Lower lobe of right lung (tissue), 2 donors: ENCODE measurements at regions not wholly inside any gene's neighbourhood (a gene's known extent, or its start where the extent isn't known, plus 50 kb on each side); places are given as distances from the start of the nearest gene placed in this dataset.

Experiments
- ATAC-seq, 2 donors: fragments of 200-7000 bp; cut with Tn5 transposase; one replicate each; pipeline ENCODE4 v1.9.1; 2020 to 2022; ENCODE audit warnings: mild to moderate bottlenecking in 2 of 2, moderate library complexity in 2 of 2
- DNase-seq: peaks from one replicate; pipeline ENCODE4 v3.0.0-alpha.2; 2020
- H3K27ac ChIP-seq: fragments of 200-600 bp; one replicate; pipeline ENCODE4 v1.8.0; 2022
- H3K27me3 ChIP-seq: fragments of 200-600 bp; one replicate; pipeline ENCODE4 v1.8.0; 2022; ENCODE audit warnings: low read depth
- H3K36me3 ChIP-seq: fragments of 200-600 bp; one replicate; pipeline ENCODE4 v1.8.0; 2022; ENCODE audit warnings: mild to moderate bottlenecking
- H3K4me1 ChIP-seq: fragments of 200-600 bp; one replicate; pipeline ENCODE4 v1.8.0; 2022
- H3K4me3 ChIP-seq: fragments of 200-600 bp; one replicate; pipeline ENCODE4 v1.8.0; 2022; ENCODE audit warnings: mild to moderate bottlenecking
- H3K9me3 ChIP-seq: fragments of 200-600 bp; one replicate; pipeline ENCODE4 v1.8.0; 2022
- intact Hi-C: fragments of 100-400 bp; cut with DNase I; formaldehyde crosslinking; loops from one replicate; pipeline ENCODE4 v1.11.0; 2022
- TF ChIP-seq, protein P1 (sequence below): fragments of 200-600 bp; IDR thresholded peaks from one replicate; pipeline ENCODE4 v1.8.0; 2022; ENCODE audit warnings: antibody characterized with exemption, mild to moderate bottlenecking
- donor health status: DM: no; HTN: yes; CAD: no; lungs with severe emphysema.

DNA sequence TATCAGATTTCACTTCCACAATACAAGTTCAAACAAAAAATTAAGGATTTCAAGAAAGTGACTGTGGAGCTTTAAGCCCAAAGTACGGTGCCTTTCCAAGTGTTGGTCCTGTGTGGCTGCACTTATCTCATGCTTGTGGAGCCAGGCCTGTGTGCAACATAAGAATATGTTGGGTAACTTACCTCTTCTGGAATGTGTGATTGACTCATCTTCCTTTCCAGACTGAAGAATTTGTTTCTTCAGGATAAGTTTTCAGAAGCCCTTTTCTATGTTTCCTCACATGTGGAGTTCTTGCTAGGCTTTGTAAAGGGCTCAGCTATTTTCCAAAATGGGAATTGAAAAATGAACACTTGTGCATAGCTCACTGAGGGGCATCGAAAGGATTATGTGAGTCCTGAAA lies 485.1 kb upstream of the PAPPA start:
- TF ChIP-seq, protein P1, sequence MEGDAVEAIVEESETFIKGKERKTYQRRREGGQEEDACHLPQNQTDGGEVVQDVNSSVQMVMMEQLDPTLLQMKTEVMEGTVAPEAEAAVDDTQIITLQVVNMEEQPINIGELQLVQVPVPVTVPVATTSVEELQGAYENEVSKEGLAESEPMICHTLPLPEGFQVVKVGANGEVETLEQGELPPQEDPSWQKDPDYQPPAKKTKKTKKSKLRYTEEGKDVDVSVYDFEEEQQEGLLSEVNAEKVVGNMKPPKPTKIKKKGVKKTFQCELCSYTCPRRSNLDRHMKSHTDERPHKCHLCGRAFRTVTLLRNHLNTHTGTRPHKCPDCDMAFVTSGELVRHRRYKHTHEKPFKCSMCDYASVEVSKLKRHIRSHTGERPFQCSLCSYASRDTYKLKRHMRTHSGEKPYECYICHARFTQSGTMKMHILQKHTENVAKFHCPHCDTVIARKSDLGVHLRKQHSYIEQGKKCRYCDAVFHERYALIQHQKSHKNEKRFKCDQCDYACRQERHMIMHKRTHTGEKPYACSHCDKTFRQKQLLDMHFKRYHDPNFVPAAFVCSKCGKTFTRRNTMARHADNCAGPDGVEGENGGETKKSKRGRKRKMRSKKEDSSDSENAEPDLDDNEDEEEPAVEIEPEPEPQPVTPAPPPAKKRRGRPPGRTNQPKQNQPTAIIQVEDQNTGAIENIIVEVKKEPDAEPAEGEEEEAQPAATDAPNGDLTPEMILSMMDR = no peak
- Histone ChIP-seq H3K27me3 (no peaks in the 10 kb centered on the region), H3K4me1 (no peaks in the 10 kb centered on the region), H3K27ac (no peak overlapping the region), H3K9me3 (no peaks in the 10 kb centered on the region), H3K36me3 (no peaks in the 10 kb centered on the region), H3K4me3 (no peak overlapping the region)
- intact Hi-C loops = no loop called here
- ATAC-seq = no peak
- no peak for DNase-seq

DNA sequence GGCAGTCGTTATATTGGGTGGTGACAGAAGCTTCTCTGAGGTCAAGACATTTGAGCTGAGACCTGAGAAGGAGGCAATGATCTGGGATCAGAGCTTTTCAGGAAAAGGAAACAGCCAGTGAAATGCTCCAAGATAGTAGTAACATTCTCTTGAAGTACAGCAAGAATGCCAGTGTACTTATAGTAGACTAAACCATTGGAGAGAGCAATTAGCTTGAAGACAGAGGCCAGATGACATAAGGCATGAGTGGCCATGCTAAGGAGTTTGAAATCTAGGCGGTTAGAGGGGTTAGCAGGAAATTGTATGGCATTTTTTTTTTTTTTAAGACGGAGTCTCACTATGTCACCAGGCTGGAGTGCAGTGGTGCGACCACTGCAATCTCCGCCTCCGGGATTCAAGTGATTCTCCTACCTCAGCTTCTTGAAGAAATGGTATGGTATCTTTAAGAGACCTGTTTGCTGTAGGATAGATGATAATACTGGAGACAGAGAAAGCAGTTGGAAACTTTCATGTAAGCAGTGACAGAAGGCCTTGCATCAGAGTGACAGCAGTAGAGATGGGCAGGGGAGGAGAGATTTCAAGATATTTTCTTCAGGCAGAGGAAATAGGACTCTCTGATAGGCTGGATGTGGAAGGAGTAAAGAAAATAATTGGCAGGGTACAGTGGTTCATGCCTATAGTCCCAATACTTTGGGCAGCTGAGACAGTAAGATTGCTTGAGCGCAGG lies 482.2 kb upstream of the PAPPA start:
- TF ChIP-seq, protein P1 = no peak
- intact Hi-C loops = no loop called here
- DNase-seq (no peak), ATAC-seq (no peak)
- Histone ChIP-seq H3K36me3 (no peaks in the 10 kb centered on the region), H3K27ac (no peak overlapping the region), H3K4me1 (no peaks in the 10 kb centered on the region), H3K27me3 (no peaks in the 10 kb centered on the region), H3K9me3 (no peaks in the 10 kb centered on the region), H3K4me3 (no peak overlapping the region)

DNA sequence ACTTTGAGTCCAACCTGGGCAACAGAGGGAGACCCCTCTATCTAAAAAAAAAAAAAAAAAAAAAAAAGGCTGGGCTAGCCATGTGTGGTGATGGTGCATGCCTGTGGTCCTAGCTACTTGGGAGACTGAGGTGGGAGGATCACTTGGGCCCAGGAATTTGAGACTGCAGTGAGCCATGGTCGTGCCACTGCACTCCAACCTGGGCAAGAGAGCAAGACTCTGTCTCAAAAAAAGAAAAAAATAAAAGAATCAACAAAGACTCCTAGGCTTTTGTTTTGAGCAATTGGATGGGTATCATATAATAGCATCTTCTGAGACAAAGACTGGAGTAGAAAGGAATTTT lies 481.7 kb upstream of the PAPPA start:
- TF ChIP-seq, protein P1 = no peak
- DNase-seq (no peak), ATAC-seq (no peak)
- Histone ChIP-seq H3K9me3 (no peaks in the 10 kb centered on the region), H3K27me3 (no peaks in the 10 kb centered on the region), H3K27ac (no peak overlapping the region), H3K36me3 (no peaks in the 10 kb centered on the region), H3K4me1 (no peaks in the 10 kb centered on the region), H3K4me3 (no peak overlapping the region)
- intact Hi-C loops = no loop called here

DNA sequence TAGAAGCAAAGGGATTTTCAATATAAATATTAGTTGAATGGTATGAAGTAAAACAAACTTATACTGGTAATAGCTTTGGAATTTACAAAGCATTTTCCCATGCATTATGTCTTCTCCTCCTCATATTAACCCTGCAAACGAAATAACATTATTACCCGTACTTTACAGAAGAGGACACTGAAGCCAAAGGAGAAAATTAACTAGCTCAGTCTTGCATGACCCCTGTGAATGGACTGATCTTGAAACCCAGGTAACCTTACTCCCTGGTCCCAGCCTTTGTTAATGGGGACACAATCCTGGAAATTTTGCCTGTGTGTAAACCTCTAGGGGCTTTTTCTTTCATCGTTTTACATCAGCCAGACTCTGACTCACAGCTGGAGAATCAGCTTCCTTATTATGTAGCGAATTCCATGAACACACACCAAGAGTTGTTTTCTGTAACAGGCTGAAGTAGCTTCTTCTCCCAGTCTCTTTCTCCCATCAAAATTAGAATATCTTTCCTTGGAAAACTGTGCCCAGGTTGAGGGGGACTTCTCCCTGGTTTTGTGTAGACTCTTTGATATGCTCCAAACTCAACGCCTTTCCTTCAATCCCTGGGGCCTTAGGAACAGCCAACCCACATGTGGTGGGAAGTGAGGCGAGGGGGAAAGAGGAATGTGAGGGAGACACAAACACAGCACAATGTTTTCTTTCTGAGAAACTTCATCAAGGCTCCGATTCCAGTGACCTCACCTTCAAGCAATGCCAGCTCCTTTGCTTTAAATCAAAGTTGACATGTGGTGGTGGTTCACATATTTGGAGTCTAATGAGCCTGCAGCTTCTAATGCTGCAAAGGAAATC lies 480.9 kb upstream of the PAPPA start:
- intact Hi-C loops = no loop called here
- H3K4me3 ChIP-seq = no peak overlapping the region
- H3K9me3 ChIP-seq = no peaks in the 10 kb centered on the region
- no peaks in the 10 kb centered on the region for H3K27me3 ChIP-seq
- no peaks in the 10 kb centered on the region for H3K36me3 ChIP-seq
- no peak overlapping the region for H3K27ac ChIP-seq
- no peaks in the 10 kb centered on the region for H3K4me1 ChIP-seq
- ATAC-seq = no peak
- DNase-seq = no peak
- TF ChIP-seq, protein P1 = no peak

DNA sequence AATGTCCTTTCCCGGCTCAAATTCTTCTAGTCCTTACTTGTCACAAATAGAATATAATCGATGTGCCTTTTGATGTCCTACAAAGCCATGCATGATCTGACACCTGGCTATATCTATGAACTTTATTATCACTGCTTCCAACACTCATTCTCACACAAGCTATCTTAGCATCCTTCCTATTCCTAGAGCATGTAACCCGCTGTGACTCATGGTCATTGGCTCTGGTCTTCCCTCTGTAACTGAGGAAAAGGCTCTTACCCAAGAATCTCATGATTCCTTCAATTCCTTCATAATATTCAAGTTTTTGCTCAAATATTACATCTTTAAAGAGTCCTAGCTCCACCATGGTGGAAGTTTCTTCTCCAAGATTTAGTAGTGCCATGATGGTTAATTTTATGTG lies 480.0 kb upstream of the PAPPA start:
- Histone ChIP-seq H3K27me3 (no peaks in the 10 kb centered on the region), H3K4me3 (no peak overlapping the region), H3K9me3 (no peaks in the 10 kb centered on the region), H3K27ac (no peak overlapping the region), H3K36me3 (no peaks in the 10 kb centered on the region), H3K4me1 (no peaks in the 10 kb centered on the region)
- TF ChIP-seq, protein P1 = no peak
- ATAC-seq (no peak), DNase-seq (no peak)
- intact Hi-C loops = no loop called here
